Stimulated activated memory B cell treated with anti-CD40 and anti-IgM and Interleukin-4, amounts not matched to agents 10 μg/mL and 1 μg/mL and 100 μg/mL, for 72 hours (primary cell): ENCODE measurements at regions not wholly inside any gene's neighbourhood (a gene's known extent, or its start where the extent isn't known, plus 50 kb on each side); places are given as distances from the start of the nearest gene placed in this dataset.

Experiments used
- ATAC-seq: fragments of 150-1000 bp; cut with Tn5 transposase; 2 replicates; pipeline ENCODE4 v1.10.0; 2021
- H3K27ac Mint-ChIP-seq: one replicate; pipeline ENCODE4 v1.8.0; 2022; ENCODE audit warnings: mild to moderate bottlenecking, mixed read lengths
- H3K27me3 Mint-ChIP-seq: one replicate; pipeline ENCODE4 v1.8.0; 2022; ENCODE audit warnings: mixed read lengths
- H3K36me3 Mint-ChIP-seq: one replicate; pipeline ENCODE4 v1.8.0; 2022; ENCODE audit warnings: mixed read lengths
- H3K4me1 Mint-ChIP-seq: one replicate; pipeline ENCODE4 v1.8.0; 2022; ENCODE audit warnings: mixed read lengths
- H3K4me3 Mint-ChIP-seq: one replicate; pipeline ENCODE4 v1.8.0; 2022; ENCODE audit warnings: mild to moderate bottlenecking, moderate library complexity, mixed read lengths
- H3K9me3 Mint-ChIP-seq: one replicate; pipeline ENCODE4 v1.8.0; 2022; ENCODE audit warnings: mixed read lengths

GRCh38 chr2:238700506-238701340 is 147.2 kb upstream of the TWIST2 start:
- H3K27me3 Mint-ChIP-seq: no peaks in the 10 kb centered on the region
- no peaks in the 10 kb centered on the region for H3K9me3 Mint-ChIP-seq
- H3K4me1 Mint-ChIP-seq: no peaks in the 10 kb centered on the region
- no peak for ATAC-seq
- no peaks in the 10 kb centered on the region for H3K36me3 Mint-ChIP-seq
- no peak overlapping the region for H3K27ac Mint-ChIP-seq
- no peak overlapping the region for H3K4me3 Mint-ChIP-seq

GRCh38 chr2:238701341-238702206 is 146.3 kb upstream of the TWIST2 start:
- Mint-ChIP-seq H3K36me3 (no peaks in the 10 kb centered on the region), H3K4me3 (no peak overlapping the region), H3K9me3 (no peaks in the 10 kb centered on the region), H3K27ac (no peak overlapping the region), H3K4me1 (no peaks in the 10 kb centered on the region), H3K27me3 (no peaks in the 10 kb centered on the region)
- ATAC-seq: no peak

GRCh38 chr2:238702276-238703052 is 145.4 kb upstream of the TWIST2 start:
- Mint-ChIP-seq H3K4me1 (no peaks in the 10 kb centered on the region), H3K4me3 (no peak overlapping the region), H3K27ac (no peak overlapping the region), H3K36me3 (no peaks in the 10 kb centered on the region), H3K27me3 (peaks cover 4% of the 10 kb centered on the region), H3K9me3 (no peaks in the 10 kb centered on the region)
- ATAC-seq: peak; percentile 10

- Mint-ChIP-seq H3K27ac (no peak overlapping the region), H3K4me1 (no peaks in the 10 kb centered on the region), H3K9me3 (no peaks in the 10 kb centered on the region), H3K36me3 (no peaks in the 10 kb centered on the region), H3K27me3 (peaks cover 10% of the 10 kb centered on the region), H3K4me3 (no peak overlapping the region)
- peak; percentile 10 for ATAC-seq
These were observed 144.9 kb upstream of the TWIST2 start for GRCh38 chr2:238703053-238703415.

DNA sequence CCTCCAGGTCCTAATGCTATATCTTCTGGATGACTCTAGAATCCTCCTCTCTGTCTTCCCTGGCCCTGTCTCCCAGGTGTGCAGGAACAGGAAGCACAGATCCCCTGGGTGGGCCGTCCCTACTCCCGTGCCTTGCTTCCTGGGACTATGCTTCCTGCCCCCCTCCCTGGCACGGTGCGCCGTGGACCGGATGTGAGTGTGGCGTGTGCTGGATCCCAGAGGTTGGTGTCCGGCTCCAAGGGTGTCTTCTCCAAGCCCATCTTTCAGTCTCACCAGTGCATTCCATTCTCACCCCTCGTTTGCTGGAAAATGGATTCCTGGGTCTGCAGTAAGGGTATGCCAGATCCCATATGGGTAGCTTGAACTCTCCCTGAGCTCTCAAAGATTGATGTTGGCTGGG is 144.4 kb upstream of the TWIST2 start:
- Mint-ChIP-seq H3K36me3 (no peaks in the 10 kb centered on the region), H3K27ac (no peak overlapping the region), H3K27me3 (peaks cover 14% of the 10 kb centered on the region), H3K4me3 (no peak overlapping the region), H3K4me1 (no peaks in the 10 kb centered on the region), H3K9me3 (no peaks in the 10 kb centered on the region)
- peak; percentile 10 for ATAC-seq

GRCh38 chr2:238704471-238705225 is 143.2 kb upstream of the TWIST2 start:
- Mint-ChIP-seq H3K36me3 (no peaks in the 10 kb centered on the region), H3K4me1 (no peaks in the 10 kb centered on the region), H3K27me3 (peaks cover 21% of the 10 kb centered on the region), H3K9me3 (no peaks in the 10 kb centered on the region), H3K4me3 (no peak overlapping the region), H3K27ac (no peak overlapping the region)
- ATAC-seq: no peak

DNA sequence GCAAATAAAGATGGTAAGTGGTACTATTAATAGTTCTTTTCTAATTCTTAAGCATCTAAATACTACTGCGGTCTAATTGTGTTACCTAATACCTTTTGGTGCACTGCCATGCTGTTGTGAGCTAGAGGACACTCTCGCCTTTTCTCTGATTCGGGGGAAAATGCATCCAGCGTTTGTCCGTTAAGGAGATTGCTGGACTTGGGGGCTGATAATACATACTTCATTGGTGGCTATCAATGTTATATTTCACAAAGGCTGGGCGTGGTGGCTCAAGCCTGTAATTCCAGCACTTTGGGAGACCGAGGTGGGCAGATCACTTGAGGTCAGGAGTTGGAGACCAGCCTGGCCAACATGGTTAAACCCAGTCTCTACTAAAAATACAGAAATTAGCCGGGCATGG is 141.7 kb upstream of the TWIST2 start:
- Mint-ChIP-seq H3K36me3 (no peaks in the 10 kb centered on the region), H3K4me1 (no peaks in the 10 kb centered on the region), H3K27ac (no peak overlapping the region), H3K9me3 (no peaks in the 10 kb centered on the region), H3K4me3 (no peak overlapping the region), H3K27me3 (peaks cover 21% of the 10 kb centered on the region)
- no peak for ATAC-seq

DNA sequence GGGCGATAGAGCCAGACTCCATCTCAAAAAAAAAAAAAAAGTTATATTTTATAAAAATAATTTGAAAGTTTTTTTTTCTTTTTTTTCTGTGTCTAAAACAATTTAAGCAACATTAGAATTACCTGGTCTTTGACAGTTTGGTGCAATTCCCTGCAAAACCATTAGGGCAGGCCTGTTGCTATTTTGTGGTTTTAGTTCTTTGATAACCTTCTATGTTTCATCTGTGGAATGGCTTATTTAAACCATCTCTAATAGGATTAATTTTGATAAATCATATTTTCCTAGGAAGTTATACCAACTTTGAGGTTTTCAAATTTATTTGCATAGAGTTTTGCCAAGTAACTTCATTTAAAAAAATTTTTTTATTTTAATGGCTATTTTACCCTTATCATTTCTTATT is 141.2 kb upstream of the TWIST2 start:
- peaks cover 21% of the 10 kb centered on the region for H3K27me3 Mint-ChIP-seq
- H3K9me3 Mint-ChIP-seq: no peaks in the 10 kb centered on the region
- no peak for ATAC-seq
- H3K4me1 Mint-ChIP-seq: no peaks in the 10 kb centered on the region
- no peaks in the 10 kb centered on the region for H3K36me3 Mint-ChIP-seq
- H3K4me3 Mint-ChIP-seq: no peak overlapping the region
- H3K27ac Mint-ChIP-seq: no peak overlapping the region

- ATAC-seq: no peak
- H3K27me3 Mint-ChIP-seq: peaks cover 21% of the 10 kb centered on the region
- no peak overlapping the region for H3K4me3 Mint-ChIP-seq
- H3K4me1 Mint-ChIP-seq: no peaks in the 10 kb centered on the region
- no peaks in the 10 kb centered on the region for H3K36me3 Mint-ChIP-seq
- no peaks in the 10 kb centered on the region for H3K9me3 Mint-ChIP-seq
- no peak overlapping the region for H3K27ac Mint-ChIP-seq
These were observed 138.4 kb upstream of the TWIST2 start for GRCh38 chr2:238709325-238710025.

- H3K36me3 Mint-ChIP-seq: no peaks in the 10 kb centered on the region
These were observed 137.7 kb upstream of the TWIST2 start for GRCh38 chr2:238710032-238710735.

GRCh38 chr2:238710787-238711186 is 137.1 kb upstream of the TWIST2 start:
- Mint-ChIP-seq H3K4me1 (no peaks in the 10 kb centered on the region), H3K27me3 (peaks cover 23% of the 10 kb centered on the region), H3K9me3 (no peaks in the 10 kb centered on the region), H3K27ac (no peak overlapping the region), H3K4me3 (no peak overlapping the region), H3K36me3 (no peaks in the 10 kb centered on the region)
- ATAC-seq: no peak

More at GRCh38 chr2:238710032-238710735, 137.7 kb upstream of the TWIST2 start:
- peaks cover 21% of the 10 kb centered on the region for H3K27me3 Mint-ChIP-seq
- no peak overlapping the region for H3K4me3 Mint-ChIP-seq
- no peaks in the 10 kb centered on the region for H3K9me3 Mint-ChIP-seq
- ATAC-seq: no peak
- no peaks in the 10 kb centered on the region for H3K4me1 Mint-ChIP-seq
- H3K27ac Mint-ChIP-seq: no peak overlapping the region

- peaks cover 28% of the 10 kb centered on the region for H3K27me3 Mint-ChIP-seq
- ATAC-seq: no peak
- H3K9me3 Mint-ChIP-seq: no peaks in the 10 kb centered on the region
- no peaks in the 10 kb centered on the region for H3K36me3 Mint-ChIP-seq
- no peak overlapping the region for H3K27ac Mint-ChIP-seq
- H3K4me1 Mint-ChIP-seq: no peaks in the 10 kb centered on the region
- no peak overlapping the region for H3K4me3 Mint-ChIP-seq
These were observed 136.5 kb upstream of the TWIST2 start for GRCh38 chr2:238711346-238711745.

- Mint-ChIP-seq H3K9me3 (no peaks in the 10 kb centered on the region), H3K4me1 (no peaks in the 10 kb centered on the region), H3K27ac (no peak overlapping the region), H3K27me3 (peaks cover 35% of the 10 kb centered on the region), H3K36me3 (no peaks in the 10 kb centered on the region), H3K4me3 (no peak overlapping the region)
- no peak for ATAC-seq
These were observed 135.9 kb upstream of the TWIST2 start for GRCh38 chr2:238712011-238712410.
